HCEC 1CT (cell line): ENCODE measurements at regions not wholly inside any gene's neighbourhood (a gene's known extent, or its start where the extent isn't known, plus 50 kb on each side); places are given as distances from the start of the nearest gene placed in this dataset.
"Not testable (repeated sequence)": the region's sequence is repeated elsewhere in the genome, so short reads cannot be mapped to it uniquely, and the experiment has no call there.

Experiments
- DNase-seq: peaks from one replicate; pipeline ENCODE4 v3.0.0-alpha.2; 2017

- no peak for DNase-seq
Measured at GRCh38 chr1:172931340-172931739, 119.4 kb downstream of the TNFSF18 start.

- DNase-seq = no peak
Measured at GRCh38 chr1:172931761-172932160, 119.0 kb downstream of the TNFSF18 start.

- DNase-seq = no peak
Measured at GRCh38 chr1:172932981-172933380, 117.8 kb downstream of the TNFSF18 start.

GRCh38 chr1:172934417-172934762 is 116.4 kb downstream of the TNFSF18 start:
- DNase-seq = no peak

- peak; percentile 60 for DNase-seq
Measured at GRCh38 chr1:172935062-172935592, 115.6 kb downstream of the TNFSF18 start.

- no peak for DNase-seq
Measured at GRCh38 chr1:172936088-172936645, 114.6 kb downstream of the TNFSF18 start.

GRCh38 chr1:172938681-172939080 is 112.1 kb downstream of the TNFSF18 start:
- DNase-seq = peak; percentile 78

- no peak for DNase-seq
Measured at GRCh38 chr1:172939475-172939874, 111.3 kb downstream of the TNFSF18 start.

GRCh38 chr1:172940174-172940855 is 110.4 kb downstream of the TNFSF18 start:
- DNase-seq = no peak

- no peak for DNase-seq
Measured at GRCh38 chr1:172941471-172941870, 109.3 kb downstream of the TNFSF18 start.

GRCh38 chr1:172941945-172942344 is 108.8 kb downstream of the TNFSF18 start:
- DNase-seq = peak; percentile 46

GRCh38 chr1:172943138-172943537 is 107.6 kb downstream of the TNFSF18 start:
- not testable (repeated sequence) for DNase-seq

- DNase-seq = no peak
Measured at GRCh38 chr1:172944931-172945330, 105.8 kb downstream of the TNFSF18 start.

- DNase-seq = peak; percentile 61
Measured at GRCh38 chr1:172946814-172947507, 103.8 kb downstream of the TNFSF18 start.

- peak; percentile 91 for DNase-seq
Measured at GRCh38 chr1:172948457-172948856, 102.3 kb downstream of the TNFSF18 start.

- no peak for DNase-seq
Measured at GRCh38 chr1:172949096-172949495, 101.6 kb downstream of the TNFSF18 start.

- no peak for DNase-seq
Measured at GRCh38 chr1:172950528-172950927, 100.2 kb downstream of the TNFSF18 start.

- peak; percentile 68 for DNase-seq
Measured at GRCh38 chr1:172951730-172952365, 98.9 kb downstream of the TNFSF18 start.

- no peak for DNase-seq
Measured at GRCh38 chr1:172952516-172952915, 98.2 kb downstream of the TNFSF18 start.

- no peak for DNase-seq
Measured at GRCh38 chr1:172954476-172955150, 96.1 kb downstream of the TNFSF18 start.

- peak; percentile 97 for DNase-seq
Measured at GRCh38 chr1:172955161-172955815, 95.5 kb downstream of the TNFSF18 start.

GRCh38 chr1:172956871-172957270 is 93.9 kb downstream of the TNFSF18 start:
- no peak for DNase-seq
